Panc1 (cell line): ENCODE measurements at regions not wholly inside any gene's neighbourhood (a gene's known extent, or its start where the extent isn't known, plus 50 kb on each side); places are given as distances from the start of the nearest gene placed in this dataset.

Experiments
- CTCF ChIP-seq: fragments of 450-650 bp; IDR thresholded peaks from 2 replicates; pipeline ENCODE4 v1.5.1; 2017; ENCODE audit warnings: mild to moderate bottlenecking
- POLR2AphosphoS5 ChIP-seq: IDR thresholded peaks from 2 replicates; pipeline ENCODE4 v1.6.1; 2012; ENCODE audit warnings: mild to moderate bottlenecking, low read depth, low read length, moderate library complexity
- TCF7L2 ChIP-seq: IDR thresholded peaks from 2 replicates; pipeline ENCODE4 v1.6.1; 2011; ENCODE audit warnings: mild to moderate bottlenecking, low read depth, low read length, inconsistent platforms

GRCh38 chr13:58843567-58843966, 1212.0 kb downstream of the PCDH17 start:
- no peak for TF ChIP-seq POLR2AphosphoS5
- TF ChIP-seq CTCF: no peak
- TF ChIP-seq TCF7L2: no peak
